ENCODE measurements at regions not wholly inside any gene's neighbourhood (a gene's known extent, or its start where the extent isn't known, plus 50 kb on each side); places are given as distances from the start of the nearest gene placed in this dataset.
"Not testable (repeated sequence)": the region's sequence is repeated elsewhere in the genome, so short reads cannot be mapped to it uniquely, and the experiment has no call there.

DNA sequence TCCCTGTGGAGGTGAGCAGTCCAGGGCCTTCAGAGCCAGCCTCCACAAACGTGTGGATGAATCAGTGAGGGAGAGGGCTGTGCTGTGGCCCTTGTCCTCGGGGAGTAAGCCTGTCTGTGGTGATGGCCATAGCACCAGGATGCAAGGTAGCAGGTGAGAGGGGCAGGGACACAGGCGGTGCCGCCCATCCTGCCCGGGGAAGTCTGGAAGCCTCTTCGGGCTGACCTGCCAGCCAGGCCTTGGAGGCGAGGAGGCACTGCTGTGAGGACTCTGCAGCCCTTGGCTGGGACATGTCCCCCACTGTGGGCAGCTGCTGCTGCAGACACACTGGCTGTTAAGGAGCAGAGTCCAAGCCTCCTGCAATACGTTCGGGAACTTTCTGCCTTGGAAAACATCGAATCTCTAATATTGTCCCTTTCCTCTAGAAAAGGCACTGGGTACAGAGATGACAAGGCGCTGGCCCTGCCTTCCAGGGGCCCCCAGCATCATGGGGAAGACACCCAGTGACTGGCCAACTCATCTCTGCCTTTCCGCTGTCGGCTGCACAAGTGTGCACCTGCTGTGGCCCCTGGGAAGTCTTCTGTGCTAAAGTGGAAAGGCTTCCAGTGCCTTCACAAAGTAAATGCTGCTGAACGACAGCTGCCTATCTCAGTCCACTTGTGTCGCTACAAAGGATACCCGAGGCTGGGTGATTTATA is 101.4 kb downstream of the ADRA2C start:
- no peak for DNase-seq

GRCh38 chr4:3868211-3869173 is 102.3 kb downstream of the ADRA2C start:
- DNase-seq = no peak

GRCh38 chr4:3869174-3869572 is 103.0 kb downstream of the ADRA2C start:
- DNase-seq = no peak

GRCh38 chr4:3869661-3870566 is 103.7 kb downstream of the ADRA2C start:
- DNase-seq = no peak

DNA sequence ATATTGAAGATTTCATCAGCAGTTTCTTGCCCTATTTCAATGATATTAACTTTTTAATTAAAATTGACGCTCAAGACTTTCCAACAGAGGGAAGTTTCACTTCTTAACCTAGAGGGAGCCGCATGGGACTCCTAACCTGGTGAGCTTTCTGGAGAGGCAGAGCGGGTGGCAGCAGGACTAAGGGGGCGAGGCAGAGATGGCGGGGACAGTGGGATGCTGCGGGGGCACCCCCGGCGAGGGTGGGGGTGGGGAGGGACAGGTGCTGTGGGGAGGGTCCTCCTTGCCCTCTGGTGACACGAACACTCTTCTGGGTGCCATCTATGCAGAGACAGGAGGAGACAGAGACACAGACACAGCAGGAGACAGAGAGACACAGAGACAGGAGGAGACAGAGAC is 104.4 kb downstream of the ADRA2C start:
- DNase-seq = no peak

DNA sequence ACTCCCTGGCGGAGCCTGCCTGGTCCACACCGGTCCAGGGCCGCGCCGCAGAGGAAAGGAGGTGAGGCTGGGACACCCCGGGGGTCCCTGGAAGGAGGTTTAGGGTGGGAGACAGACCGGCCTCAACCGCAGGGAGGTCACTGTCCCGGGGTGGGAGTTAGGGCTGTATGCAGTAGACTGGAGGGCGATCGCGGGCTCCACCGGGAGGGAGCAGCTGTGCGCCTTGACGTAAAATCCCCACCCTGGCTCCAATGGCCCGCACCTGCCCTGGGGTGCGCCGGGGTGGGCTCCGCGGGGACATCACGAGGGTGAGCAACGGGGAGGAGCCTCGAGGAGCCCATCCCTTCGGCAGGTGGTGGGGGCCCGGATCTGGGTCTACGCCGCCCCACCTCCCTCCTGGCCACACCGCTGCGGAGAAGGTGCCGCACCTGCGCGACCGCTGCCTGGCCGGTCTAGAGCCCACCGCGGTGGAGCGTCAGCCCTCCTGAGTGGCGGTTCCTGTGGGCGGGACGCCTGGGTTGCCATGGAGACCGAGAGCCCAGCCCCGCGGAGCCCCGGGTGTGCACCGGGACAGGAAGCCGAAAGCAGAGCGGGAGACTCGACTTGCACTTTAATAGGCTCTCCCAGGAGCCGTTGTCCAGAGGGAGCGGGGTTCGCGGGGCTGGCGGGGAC is 105.1 kb downstream of the ADRA2C start:
- no peak for DNase-seq

DNA sequence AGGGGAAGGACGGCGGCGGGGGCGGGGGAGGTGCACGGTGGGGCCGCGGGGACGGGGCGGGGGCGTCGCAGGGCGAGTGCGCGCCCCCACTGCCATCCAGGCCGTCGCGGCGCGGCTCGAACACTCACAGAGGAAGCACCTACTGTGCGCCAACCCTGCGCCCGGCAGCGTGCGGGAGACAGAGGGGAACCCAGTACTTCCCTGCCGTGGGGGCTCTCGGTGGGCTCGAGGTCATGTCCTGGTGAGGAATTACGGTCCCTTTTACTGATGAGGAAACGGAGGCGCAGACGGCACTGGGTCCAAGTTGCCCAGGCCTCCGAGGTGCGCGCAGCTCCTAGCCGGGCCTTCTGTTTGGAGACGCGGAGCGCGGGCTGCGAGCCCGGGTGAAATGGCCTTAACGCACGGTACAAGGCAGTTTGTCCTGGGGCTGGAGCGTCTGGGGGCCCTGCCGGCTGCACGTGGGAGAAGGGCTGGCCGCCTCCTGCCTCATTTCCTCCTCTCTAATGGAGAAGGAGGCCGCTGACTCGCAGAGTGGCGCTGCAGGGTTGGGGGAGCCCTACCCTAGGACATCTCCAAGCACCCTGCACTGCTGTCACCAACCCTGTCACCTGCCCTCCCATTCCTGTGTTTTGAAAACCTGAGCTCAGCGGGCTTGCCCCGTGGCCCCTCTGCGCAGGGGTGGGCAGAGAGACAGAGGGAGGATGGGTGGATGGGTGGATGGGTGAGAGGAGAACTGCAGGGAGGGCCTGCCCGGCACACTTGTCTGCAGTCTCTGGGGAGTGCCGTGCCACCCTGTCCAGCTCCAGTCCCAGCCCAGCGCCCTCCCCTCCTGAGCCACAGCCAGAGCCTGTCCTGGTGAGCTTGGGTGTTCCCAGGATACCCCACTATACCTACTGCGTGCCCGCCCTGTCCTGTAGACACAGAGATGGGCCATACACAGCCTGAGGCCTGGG is 106.0 kb downstream of the ADRA2C start:
- no peak for DNase-seq

DNA sequence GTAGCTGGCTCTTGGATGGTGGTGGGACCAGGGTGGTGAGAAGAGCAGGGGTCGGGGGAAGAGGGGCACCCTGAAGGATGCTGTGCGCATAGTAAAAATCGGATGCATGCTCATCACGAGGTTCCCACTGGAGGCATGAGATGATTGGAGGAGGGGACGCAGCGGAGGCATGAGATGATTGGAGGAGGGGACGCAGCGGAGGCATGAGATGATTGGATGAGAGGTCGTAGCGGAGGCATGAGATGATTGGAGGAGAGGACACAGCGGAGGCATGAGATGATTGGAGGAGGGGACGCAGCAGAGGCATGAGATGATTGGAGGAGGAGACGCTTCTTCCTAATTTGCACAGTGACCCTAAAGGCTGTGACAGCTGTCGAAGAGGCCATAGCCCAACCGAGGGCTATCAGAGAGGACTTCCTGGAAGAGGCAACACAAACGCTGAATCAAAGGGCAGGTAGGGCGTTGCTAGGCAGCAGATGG is 106.7 kb downstream of the ADRA2C start:
- no peak for DNase-seq

- no peak for DNase-seq
Measured at GRCh38 chr4:3873408-3874027, 107.3 kb downstream of the ADRA2C start.

- no peak for DNase-seq
Measured at GRCh38 chr4:3874028-3874415, 107.8 kb downstream of the ADRA2C start.

- no peak for DNase-seq
Measured at GRCh38 chr4:3874525-3875110, 108.4 kb downstream of the ADRA2C start.

DNA sequence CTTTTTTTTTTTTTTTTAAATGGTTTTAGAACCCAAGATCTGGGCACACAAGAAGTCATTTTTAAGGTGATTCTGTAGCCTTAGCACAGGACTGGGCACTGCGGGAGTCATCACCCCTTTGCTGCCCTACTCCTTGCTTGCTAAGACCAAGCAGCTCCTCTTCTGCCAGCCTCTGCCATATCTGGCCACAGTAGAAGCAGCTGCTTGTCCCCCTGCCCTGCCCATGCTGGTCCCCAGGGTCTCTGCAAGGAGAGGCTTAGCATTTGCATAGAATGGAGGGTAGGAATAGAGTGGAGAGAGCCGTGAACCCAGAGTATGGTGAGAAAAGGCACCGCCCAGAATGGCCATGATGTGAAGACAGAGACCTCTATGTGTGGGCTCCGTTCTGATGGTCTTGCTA is 109.3 kb downstream of the ADRA2C start:
- DNase-seq = no peak

DNA sequence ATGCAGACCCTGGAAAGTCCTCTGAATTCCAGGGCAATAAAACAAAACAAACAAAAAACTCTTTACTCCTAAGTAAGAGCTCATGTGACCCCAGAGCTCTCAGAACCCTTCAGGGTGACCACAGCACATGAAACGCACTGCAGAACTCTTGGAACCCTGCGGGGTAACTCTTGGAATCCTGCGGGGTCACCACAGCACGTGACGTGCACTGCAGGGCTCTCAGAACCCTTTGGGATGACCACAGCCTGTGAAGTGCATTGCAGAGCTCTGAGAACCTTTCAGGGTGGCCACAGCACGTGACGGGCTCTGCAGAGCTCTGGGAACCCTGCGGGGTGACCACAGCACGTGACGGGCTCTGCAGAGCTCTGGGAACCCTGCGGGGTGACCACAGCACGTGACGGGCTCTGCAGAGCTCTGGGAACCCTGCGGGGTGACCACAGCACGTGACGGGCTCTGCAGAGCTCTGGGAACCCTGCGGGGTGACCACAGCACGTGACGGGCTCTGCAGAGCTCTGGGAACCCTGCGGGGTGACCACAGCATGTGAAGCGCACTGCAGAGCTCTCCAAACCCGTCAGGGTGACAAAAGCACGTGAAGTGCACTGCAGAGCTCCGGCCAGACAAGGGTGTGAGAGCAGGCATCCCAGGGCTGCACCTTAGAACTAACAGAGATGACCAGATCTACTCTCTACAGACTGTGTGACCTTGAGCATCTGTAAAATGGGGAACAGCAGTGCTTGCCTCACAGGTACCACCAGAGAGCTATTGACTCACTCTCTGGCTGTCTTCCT is 110.1 kb downstream of the ADRA2C start:
- not testable (repeated sequence) for DNase-seq

DNA sequence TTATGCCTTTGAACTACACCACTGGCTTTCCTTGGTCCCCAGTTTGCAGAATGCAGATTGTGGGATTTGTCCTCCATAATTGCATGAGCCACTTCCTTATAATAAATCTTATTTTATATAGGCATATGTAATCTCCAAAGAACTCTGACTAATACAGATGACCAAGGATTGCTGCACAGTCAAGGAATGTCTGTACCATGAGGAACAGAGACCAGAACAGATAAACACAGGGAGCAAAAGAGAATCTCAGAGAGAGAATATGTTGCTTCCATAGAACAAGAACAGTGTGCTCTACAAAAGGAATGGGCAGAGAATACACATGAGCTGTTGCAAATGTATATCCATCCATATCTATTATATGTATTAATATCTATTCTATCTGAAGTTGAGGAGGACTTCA is 111.1 kb downstream of the ADRA2C start:
- DNase-seq = no peak

DNA sequence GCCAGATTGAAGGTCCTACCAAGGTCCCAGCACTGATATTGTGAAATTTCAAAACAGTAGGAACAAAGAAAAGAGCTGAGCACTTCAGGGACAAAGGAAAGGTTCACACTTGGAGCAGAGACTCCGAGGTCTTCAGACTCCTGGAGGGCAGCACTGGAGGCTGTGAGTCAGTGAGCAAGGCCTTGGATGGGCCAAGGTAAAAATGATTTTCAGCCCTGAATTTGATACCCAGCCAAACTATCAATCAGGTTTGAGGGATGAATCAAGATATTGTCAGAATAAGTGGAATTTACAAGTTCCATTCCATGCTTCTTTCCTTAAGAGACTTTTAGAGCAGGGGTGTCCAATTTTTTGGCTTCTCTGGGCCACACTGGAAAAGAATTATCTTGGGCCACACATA is 111.7 kb downstream of the ADRA2C start:
- DNase-seq = no peak

DNA sequence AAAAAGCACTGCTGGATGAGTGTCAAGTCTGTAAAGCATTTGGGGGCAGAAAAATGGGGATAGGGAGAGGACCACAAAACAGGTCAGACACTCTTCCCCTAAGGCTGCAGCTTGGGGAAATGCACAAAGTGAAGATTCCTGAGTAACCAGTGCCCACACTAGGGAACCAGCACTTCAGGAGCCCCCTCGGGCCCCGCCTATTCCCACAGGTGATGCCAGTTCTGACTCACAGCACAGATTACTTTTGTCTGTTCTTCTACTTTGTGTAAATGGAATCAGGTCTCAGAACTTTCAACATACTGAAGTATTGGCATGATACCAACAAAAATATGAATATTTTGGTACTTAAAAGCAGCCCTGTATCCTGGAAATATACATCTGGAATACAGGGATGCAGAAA is 112.5 kb downstream of the ADRA2C start:
- no peak for DNase-seq

DNA sequence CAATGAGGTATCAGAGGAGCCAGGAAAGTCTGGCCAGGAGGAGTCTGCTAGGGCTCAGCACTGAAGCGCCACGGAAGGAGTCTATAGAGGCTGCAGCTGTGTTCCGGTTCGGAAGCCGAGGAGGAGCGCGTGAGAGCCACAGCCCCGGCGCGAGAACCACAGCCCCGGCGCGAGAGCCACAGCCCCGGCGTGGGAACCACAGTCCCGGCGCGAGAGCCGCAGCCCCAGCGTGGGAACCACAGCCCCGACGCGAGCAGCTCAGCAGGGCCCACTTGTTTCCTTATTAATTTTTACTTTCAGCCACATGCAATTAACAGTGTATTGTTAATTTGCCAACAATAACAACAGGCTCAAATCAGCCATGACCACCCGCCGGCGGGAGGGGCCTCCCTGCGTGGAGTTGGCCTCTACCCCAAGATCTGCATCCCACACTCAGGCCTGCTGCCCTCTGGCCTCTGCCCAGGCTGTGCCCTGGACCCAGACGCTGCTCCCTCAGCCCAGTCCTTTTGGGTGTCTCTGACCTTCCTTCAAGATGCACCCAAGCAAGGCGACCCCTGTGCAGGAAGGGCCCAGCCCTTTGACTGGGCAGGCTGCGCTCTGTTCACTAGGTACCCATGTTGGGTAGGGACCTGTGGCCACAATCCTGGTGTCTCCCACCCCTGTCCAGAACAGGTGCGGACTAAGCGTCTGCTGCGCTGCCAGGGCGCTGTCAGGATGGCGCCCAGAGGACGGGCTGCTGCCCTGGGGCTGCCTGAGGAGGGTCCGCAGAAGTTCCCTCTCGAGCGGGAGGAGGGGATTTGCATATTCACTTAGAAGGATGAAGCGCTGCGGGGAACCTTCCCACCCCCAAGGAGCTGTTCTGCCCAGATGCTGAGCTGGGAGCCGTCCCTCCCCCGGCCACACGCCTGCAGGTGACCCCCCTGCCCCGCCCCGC is 113.8 kb downstream of the ADRA2C start:
- no peak for DNase-seq

DNA sequence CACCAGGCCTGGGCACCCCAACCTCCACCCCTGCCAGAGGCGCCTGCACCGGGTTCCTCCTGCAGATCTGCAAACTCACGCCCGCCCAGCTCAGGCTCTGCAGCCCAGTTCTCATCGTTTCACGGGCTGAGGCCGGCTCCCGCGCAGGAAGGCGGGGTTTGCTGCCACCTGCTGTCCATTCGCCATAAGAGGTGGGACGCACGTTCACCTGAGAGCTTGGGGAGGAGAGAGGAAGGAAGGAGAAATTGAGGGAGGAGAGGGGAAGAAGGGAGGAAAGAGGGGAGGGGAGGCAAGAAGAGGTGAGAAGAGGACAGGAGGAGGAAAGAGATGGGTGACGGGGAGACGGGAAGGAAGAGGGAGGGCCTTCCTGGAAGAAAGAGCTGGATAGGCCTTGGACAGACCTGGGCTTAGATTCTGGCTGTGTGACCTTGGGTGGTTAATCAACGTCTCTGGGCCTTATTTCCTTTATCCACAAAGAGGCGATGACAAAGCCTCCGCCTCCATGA is 114.5 kb downstream of the ADRA2C start:
- peak; percentile 84 for DNase-seq
